Endothelial cell (in vitro differentiated cells): ENCODE measurements at regions not wholly inside any gene's neighbourhood (a gene's known extent, or its start where the extent isn't known, plus 50 kb on each side); places are given as distances from the start of the nearest gene placed in this dataset.

Experiments used
- DNase-seq: peaks from one replicate; pipeline ENCODE4 v3.0.0; 2021; ENCODE audit warnings: low spot score
- H3K27ac Mint-ChIP-seq: one replicate; pipeline ENCODE4 v1.8.0; 2021; ENCODE audit warnings: mixed read lengths, inconsistent platforms; ENCODE audit not compliant: unreplicated experiment
- H3K27me3 Mint-ChIP-seq: one replicate; pipeline ENCODE4 v1.8.0; 2021; ENCODE audit warnings: mild to moderate bottlenecking, moderate library complexity, mixed read lengths, inconsistent platforms; ENCODE audit not compliant: unreplicated experiment
- H3K36me3 Mint-ChIP-seq: one replicate; pipeline ENCODE4 v1.8.0; 2021; ENCODE audit warnings: mild to moderate bottlenecking, low read depth, mixed read lengths, inconsistent platforms; ENCODE audit not compliant: unreplicated experiment
- H3K4me1 Mint-ChIP-seq: one replicate; pipeline ENCODE4 v1.8.0; 2021; ENCODE audit warnings: mild to moderate bottlenecking, mixed read lengths, inconsistent platforms; ENCODE audit not compliant: unreplicated experiment
- H3K4me3 Mint-ChIP-seq: one replicate; pipeline ENCODE4 v1.8.0; 2021; ENCODE audit warnings: mild to moderate bottlenecking, mixed read lengths, inconsistent platforms; ENCODE audit not compliant: unreplicated experiment
- H3K9me3 Mint-ChIP-seq: one replicate; pipeline ENCODE4 v1.8.0; 2021; ENCODE audit warnings: mixed read lengths, inconsistent platforms; ENCODE audit not compliant: unreplicated experiment
- TF ChIP-seq, protein P1 (sequence below): fragments of 200-600 bp; sonication (generic); IDR thresholded peaks from one replicate; pipeline ENCODE4 v1.5.0; 2021; ENCODE audit warnings: antibody characterized with exemption; ENCODE audit not compliant: unreplicated experiment

DNA sequence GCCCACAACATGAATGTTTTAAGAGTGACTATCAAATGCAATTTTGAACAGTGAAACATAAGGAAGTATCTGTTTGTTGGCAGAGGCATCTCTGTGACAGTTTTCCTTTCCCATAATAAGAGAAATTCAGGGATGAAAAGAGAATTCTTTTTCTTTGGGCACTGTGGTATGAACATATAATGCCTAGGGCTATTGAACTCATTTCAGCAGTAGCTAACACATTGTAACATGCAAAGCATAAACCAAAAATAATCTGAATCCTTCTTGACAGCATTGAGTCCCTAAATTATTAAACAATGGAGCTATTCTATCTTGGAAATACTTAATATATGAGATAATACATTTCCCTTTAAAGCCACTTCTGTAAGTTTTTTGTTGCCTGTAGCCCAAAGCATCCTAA lies 633.0 kb upstream of the B3GALT2 start:
- H3K27ac Mint-ChIP-seq: no peak overlapping the region
- no peaks in the 10 kb centered on the region for H3K4me1 Mint-ChIP-seq
- H3K9me3 Mint-ChIP-seq: no peaks in the 10 kb centered on the region
- H3K4me3 Mint-ChIP-seq: no peak overlapping the region
- H3K27me3 Mint-ChIP-seq: no peaks in the 10 kb centered on the region
- TF ChIP-seq, protein P1, sequence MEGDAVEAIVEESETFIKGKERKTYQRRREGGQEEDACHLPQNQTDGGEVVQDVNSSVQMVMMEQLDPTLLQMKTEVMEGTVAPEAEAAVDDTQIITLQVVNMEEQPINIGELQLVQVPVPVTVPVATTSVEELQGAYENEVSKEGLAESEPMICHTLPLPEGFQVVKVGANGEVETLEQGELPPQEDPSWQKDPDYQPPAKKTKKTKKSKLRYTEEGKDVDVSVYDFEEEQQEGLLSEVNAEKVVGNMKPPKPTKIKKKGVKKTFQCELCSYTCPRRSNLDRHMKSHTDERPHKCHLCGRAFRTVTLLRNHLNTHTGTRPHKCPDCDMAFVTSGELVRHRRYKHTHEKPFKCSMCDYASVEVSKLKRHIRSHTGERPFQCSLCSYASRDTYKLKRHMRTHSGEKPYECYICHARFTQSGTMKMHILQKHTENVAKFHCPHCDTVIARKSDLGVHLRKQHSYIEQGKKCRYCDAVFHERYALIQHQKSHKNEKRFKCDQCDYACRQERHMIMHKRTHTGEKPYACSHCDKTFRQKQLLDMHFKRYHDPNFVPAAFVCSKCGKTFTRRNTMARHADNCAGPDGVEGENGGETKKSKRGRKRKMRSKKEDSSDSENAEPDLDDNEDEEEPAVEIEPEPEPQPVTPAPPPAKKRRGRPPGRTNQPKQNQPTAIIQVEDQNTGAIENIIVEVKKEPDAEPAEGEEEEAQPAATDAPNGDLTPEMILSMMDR: no peak
- H3K36me3 Mint-ChIP-seq: no peaks in the 10 kb centered on the region
- no peak for DNase-seq

DNA sequence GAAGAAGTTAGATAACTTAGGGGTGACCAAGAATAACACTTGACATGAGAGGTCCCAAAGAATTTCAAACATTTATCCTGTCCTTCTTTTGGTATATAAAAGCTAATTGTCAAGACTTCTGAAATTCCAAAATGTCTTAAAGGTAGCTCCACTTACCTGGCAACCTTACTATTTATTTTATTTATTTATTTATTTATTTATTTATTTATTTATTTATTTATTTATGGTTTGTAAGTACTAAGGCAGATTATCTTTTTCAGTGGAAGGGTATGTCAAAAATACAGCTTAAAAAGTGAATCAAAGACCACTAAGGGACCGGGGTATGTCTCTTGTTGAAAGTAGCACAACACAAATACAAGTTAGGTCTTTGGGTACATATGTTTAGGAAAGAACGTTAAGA lies 620.8 kb upstream of the B3GALT2 start:
- H3K27ac Mint-ChIP-seq: no peak overlapping the region
- TF ChIP-seq, protein P1: no peak
- H3K27me3 Mint-ChIP-seq: peaks cover 1% of the 10 kb centered on the region
- H3K4me3 Mint-ChIP-seq: no peak overlapping the region
- no peaks in the 10 kb centered on the region for H3K9me3 Mint-ChIP-seq
- no peak for DNase-seq
- H3K4me1 Mint-ChIP-seq: no peaks in the 10 kb centered on the region
- no peaks in the 10 kb centered on the region for H3K36me3 Mint-ChIP-seq

DNA sequence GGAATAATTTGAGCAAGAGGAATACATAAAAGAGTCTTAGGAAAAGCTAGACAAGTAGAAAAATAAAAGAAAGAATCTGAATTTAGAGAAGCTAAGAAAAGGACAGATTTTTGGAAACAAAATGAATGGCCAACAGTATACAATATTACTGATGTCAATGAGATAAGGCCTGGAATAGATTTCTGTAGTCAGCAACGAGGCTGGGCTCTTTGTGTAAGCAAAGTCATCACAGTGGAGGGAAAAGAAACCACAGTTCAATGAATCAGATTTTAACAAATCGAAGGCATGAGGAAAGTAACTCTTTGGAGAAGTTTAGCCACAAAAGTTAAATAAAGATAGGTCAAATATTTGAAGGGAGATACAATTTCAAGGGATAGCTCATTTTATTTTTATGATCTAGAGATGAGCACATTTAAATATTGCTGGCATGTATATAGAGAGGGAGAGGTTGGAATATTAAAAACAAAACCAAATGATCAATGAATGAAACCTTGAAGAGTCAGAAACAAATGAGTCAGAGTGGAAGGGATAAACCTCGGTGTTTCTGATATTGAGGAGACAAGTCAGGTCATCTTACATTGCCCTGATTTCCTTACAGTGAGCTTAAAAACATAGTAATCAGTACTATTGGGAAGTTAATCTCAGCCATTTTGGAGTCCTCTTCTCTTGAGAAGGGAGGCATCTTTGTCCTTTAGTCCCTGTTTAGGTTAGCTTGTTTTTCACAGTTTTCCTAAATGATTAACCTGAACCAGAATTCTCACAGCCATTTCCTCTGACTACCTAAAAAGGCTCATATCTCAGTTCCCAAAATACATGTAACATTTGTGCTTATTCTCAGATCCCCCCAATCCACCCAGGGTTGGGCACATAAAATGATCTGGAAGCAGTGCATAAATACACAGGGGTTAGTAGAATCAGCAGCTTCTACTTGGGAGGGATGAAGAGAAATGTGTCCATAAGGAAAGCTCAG lies 620.0 kb upstream of the B3GALT2 start:
- TF ChIP-seq, protein P1: no peak
- Mint-ChIP-seq H3K9me3 (no peaks in the 10 kb centered on the region), H3K4me1 (no peaks in the 10 kb centered on the region), H3K27ac (no peak overlapping the region), H3K27me3 (peaks cover 1% of the 10 kb centered on the region), H3K4me3 (no peak overlapping the region), H3K36me3 (no peaks in the 10 kb centered on the region)
- DNase-seq: no peak

DNA sequence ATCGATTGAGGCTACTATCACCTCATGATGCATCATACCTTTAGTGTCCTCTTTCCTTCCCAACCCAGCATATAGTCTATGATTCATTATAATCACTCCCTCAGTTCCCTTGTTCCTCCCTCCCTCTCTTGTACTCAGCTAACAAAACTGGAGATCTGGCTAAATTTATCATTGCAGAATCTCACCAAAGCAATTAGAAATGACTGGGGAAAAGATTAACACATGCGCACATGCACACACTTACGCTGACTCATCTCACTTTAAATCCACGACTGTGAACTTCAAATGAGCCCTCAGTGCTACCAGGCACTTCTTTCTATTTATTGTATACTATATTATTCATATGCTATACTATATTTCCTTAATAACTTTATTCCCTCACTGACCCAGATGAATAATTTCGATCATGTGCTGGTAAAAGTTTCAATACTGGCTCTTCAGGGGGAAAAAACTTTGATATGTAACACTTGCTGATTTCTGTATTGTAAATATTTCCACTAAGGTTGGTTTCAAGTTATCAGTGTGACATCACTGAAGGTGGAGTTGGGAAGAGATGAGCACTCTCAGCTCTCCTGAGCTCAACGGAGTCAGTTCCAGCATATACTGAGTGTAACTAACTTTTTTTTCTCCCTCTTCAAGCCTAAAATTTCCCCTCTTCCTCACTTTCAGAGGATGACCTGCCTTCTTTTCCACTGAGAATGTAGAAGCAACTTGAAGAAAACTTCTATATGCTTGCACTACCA lies 613.7 kb upstream of the B3GALT2 start:
- DNase-seq: no peak
- TF ChIP-seq, protein P1: no peak
- no peaks in the 10 kb centered on the region for H3K4me1 Mint-ChIP-seq
- H3K4me3 Mint-ChIP-seq: no peak overlapping the region
- H3K9me3 Mint-ChIP-seq: no peaks in the 10 kb centered on the region
- no peak overlapping the region for H3K27ac Mint-ChIP-seq
- no peaks in the 10 kb centered on the region for H3K36me3 Mint-ChIP-seq
- peaks cover 1% of the 10 kb centered on the region for H3K27me3 Mint-ChIP-seq
